Panc1 (cell line): ENCODE measurements at regions not wholly inside any gene's neighbourhood (a gene's known extent, or its start where the extent isn't known, plus 50 kb on each side); places are given as distances from the start of the nearest gene placed in this dataset.

ENCODE experiments used
- ATAC-seq: fragments of 200-7000 bp; cut with Tn5 transposase; 2 replicates; pipeline ENCODE4 v1.9.1; 2020; ENCODE audit warnings: mild to moderate bottlenecking, moderate library complexity
- BruUV-seq: library from RNA; stranded (reverse); fragments of 400-500 nt; replicated peaks from 2 replicates; lab custom pipeline; 2021; lab: Mats Ljungman, UMichigan
- CTCF ChIA-PET: fragments of 300-600 bp; sonication (Branson Sonifier 250); formaldehyde crosslinking; loops from one replicate; lab custom pipeline; 2022; ENCODE audit warnings: antibody characterized with exemption; lab: Charles Lee
- POLR2A ChIA-PET: fragments of 300-600 bp; sonication (Branson Sonifier 250); formaldehyde crosslinking; loops from one replicate; lab custom pipeline; 2022; ENCODE audit warnings: antibody characterized with exemption; lab: Charles Lee
- DNase-seq: peaks from one replicate; pipeline ENCODE4 v3.0.0-alpha.2; 2010; ENCODE audit warnings: low read depth, low spot score
- H3K27ac ChIP-seq: 2 replicates; pipeline ENCODE4 v1.5.1; 2011; ENCODE audit warnings: mild to moderate bottlenecking, low read length, inconsistent platforms
- H3K27me3 ChIP-seq: fragments of 200-500 bp; sonication (Bioruptor generic); 2 replicates; pipeline ENCODE4 v1.6.0; 2014; ENCODE audit warnings: low read length, inconsistent platforms; ENCODE audit not compliant: control insufficient read depth, insufficient read depth
- H3K36me3 ChIP-seq: fragments of 200-500 bp; sonication (Bioruptor generic); 2 replicates; pipeline ENCODE4 v1.5.1; 2014; ENCODE audit warnings: inconsistent platforms, mild to moderate bottlenecking, low read length, moderate library complexity; ENCODE audit not compliant: control insufficient read depth, insufficient read depth
- H3K4me1 ChIP-seq: 2 replicates; pipeline ENCODE4 v1.5.1; 2011; ENCODE audit warnings: inconsistent platforms, mild to moderate bottlenecking, low read length, moderate library complexity; ENCODE audit not compliant: control insufficient read depth, insufficient read depth
- H3K4me3 ChIP-seq, 2 experiments: 2 replicates each; pipeline ENCODE4 v1.5.1; 2011 to 2012; ENCODE audit warnings: low read depth in 2 of 2, low read length in 2 of 2, mild to moderate bottlenecking in 2 of 2, inconsistent platforms in 1 of 2, moderate library complexity in 1 of 2
- H3K9me3 ChIP-seq: fragments of 200-500 bp; sonication (Bioruptor generic); 2 replicates; pipeline ENCODE4 v1.5.1; 2014; ENCODE audit warnings: low read depth, mild to moderate bottlenecking, inconsistent platforms, low read length, moderate library complexity; ENCODE audit not compliant: control insufficient read depth, insufficient read depth
- CTCF ChIP-seq: fragments of 450-650 bp; IDR thresholded peaks from 2 replicates; pipeline ENCODE4 v1.5.1; 2017; ENCODE audit warnings: mild to moderate bottlenecking
- POLR2AphosphoS5 ChIP-seq: IDR thresholded peaks from 2 replicates; pipeline ENCODE4 v1.6.1; 2012; ENCODE audit warnings: mild to moderate bottlenecking, low read depth, low read length, moderate library complexity
- REST ChIP-seq, 2 experiments: IDR thresholded peaks; 2 replicates each; pipeline ENCODE4 v1.6.1; 2011 to 2012; ENCODE audit warnings: low read depth in 2 of 2, control low read depth in 1 of 2, low read length in 1 of 2, mild to moderate bottlenecking in 1 of 2, moderate library complexity in 1 of 2; ENCODE audit not compliant: insufficient read depth in 1 of 2
- SIN3A ChIP-seq: IDR thresholded peaks from 2 replicates; pipeline ENCODE4 v1.6.1; 2012; ENCODE audit warnings: low read depth, mild to moderate bottlenecking, low read length, moderate library complexity, borderline replicate concordance; ENCODE audit not compliant: insufficient read depth
- TCF7L2 ChIP-seq: IDR thresholded peaks from 2 replicates; pipeline ENCODE4 v1.6.1; 2011; ENCODE audit warnings: mild to moderate bottlenecking, low read depth, low read length, inconsistent platforms
- in situ Hi-C: cut with HindIII; loops from 2 replicates; pipeline ENCODE4 v1.10.0; 2016; ENCODE audit warnings: low sequenced_read_pairs, low pct_unique_long_range_greater_than_20kb
- intact Hi-C: fragments of 100-400 bp; cut with micrococcal nuclease; formaldehyde crosslinking; loops from one replicate; pipeline ENCODE4 v1.10.0; 2022; ENCODE audit not compliant: unreplicated experiment

- ATAC-seq (no peak), DNase-seq (no peak)
- intact Hi-C loops, result no loop called here
- POLR2A ChIA-PET, result no interaction called here
- no TSS peak for BruUV-seq
- Histone ChIP-seq H3K4me3 (no peak overlapping the region), H3K27ac (no peak overlapping the region), H3K9me3 (no peaks in the 10 kb centered on the region), H3K4me1 (no peaks in the 10 kb centered on the region), H3K36me3 (no peaks in the 10 kb centered on the region), H3K27me3 (no peaks in the 10 kb centered on the region; the same call in 1 of the 2 replicates)
- in situ Hi-C loops, result no loop called here
- CTCF ChIA-PET, result no interaction called here
- TF ChIP-seq REST (IDR thresholded peaks at IDR 0.05; ENCODE audit: insufficient read depth in 1 of 2, low read depth in 2 of 2, low read length in 1 of 2), result no peak
- TF ChIP-seq TCF7L2, result no peak
- no peak for TF ChIP-seq POLR2AphosphoS5
- no peak for TF ChIP-seq SIN3A
- no peak for TF ChIP-seq CTCF
Observed at GRCh38 chr3:68088636-68089035, 434.2 kb upstream of the SUCLG2 start.

- Histone ChIP-seq H3K9me3 (no peaks in the 10 kb centered on the region), H3K36me3 (no peaks in the 10 kb centered on the region), H3K27me3 (no peaks in the 10 kb centered on the region; the same call in 1 of the 2 replicates), H3K4me1 (no peaks in the 10 kb centered on the region), H3K4me3 (no peak overlapping the region), H3K27ac (no peak overlapping the region)
- intact Hi-C loops, result no loop called here
- TF ChIP-seq REST (IDR thresholded peaks at IDR 0.05; ENCODE audit: insufficient read depth in 1 of 2, low read depth in 2 of 2, low read length in 1 of 2), result no peak
- TF ChIP-seq CTCF, result no peak
- no peak for TF ChIP-seq POLR2AphosphoS5
- TF ChIP-seq SIN3A, result no peak
- TF ChIP-seq TCF7L2, result no peak
- in situ Hi-C loops, result no loop called here
- ChIA-PET POLR2A (no interaction called here), CTCF (no interaction called here)
- no peak for ATAC-seq
- no peak for DNase-seq
- no TSS peak for BruUV-seq
Observed at GRCh38 chr3:68088216-68088615, 433.8 kb upstream of the SUCLG2 start.
